ENCODE measurements at regions not wholly inside any gene's neighbourhood (a gene's known extent, or its start where the extent isn't known, plus 50 kb on each side); places are given as distances from the start of the nearest gene placed in this dataset.
"Not testable (repeated sequence)": the region's sequence is repeated elsewhere in the genome, so short reads cannot be mapped to it uniquely, and the experiment has no call there.

DNA sequence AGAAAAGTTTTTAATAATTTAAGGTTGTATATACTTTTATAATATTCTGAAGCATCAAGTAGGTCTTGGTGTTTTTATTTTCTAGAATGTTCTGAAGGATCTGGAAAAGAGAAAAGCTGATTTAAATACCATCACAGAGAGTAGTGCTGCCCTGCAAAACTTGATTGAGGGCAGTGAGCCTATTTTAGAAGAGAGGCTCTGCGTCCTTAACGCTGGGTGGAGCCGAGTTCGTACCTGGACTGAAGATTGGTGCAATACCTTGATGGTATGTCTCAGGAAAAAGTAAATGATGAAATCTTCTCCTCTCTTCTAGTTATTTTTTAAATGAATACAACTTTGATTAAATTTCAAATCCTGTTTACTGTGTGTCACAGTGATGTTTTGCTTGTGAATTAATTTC is 225.7 kb downstream of the UTRN start:
- no peaks in the 10 kb centered on the region for H3K9me3 ChIP-seq (ENCODE audit: insufficient read depth, low read length)
- no peak overlapping the region for H3K4me3 ChIP-seq (ENCODE audit: insufficient read length, low read depth)
- H3K4me1 ChIP-seq (ENCODE audit: insufficient read depth, insufficient read length): no peaks in the 10 kb centered on the region
- no peak overlapping the region for H3K9ac ChIP-seq (ENCODE audit: insufficient read length, low read depth)
- DNase-seq (ENCODE audit: low read depth, low spot score): no peak
- no peaks in the 10 kb centered on the region for H3K27me3 ChIP-seq (ENCODE audit: insufficient read depth, insufficient read length)
- TF ChIP-seq YY1 (IDR thresholded peaks at IDR 0.05; ENCODE audit: insufficient read depth, insufficient read length) (no peak), SUZ12 (IDR thresholded peaks at IDR 0.05; ENCODE audit: extremely low read depth, insufficient read depth, insufficient read length) (no peak), ZNF274 (IDR thresholded peaks at IDR 0.05; ENCODE audit: low read depth, low read length) (no peak)
- peaks cover 10% of the 10 kb centered on the region for H3K36me3 ChIP-seq (ENCODE audit: insufficient read depth, insufficient read length, low read length)

DNA sequence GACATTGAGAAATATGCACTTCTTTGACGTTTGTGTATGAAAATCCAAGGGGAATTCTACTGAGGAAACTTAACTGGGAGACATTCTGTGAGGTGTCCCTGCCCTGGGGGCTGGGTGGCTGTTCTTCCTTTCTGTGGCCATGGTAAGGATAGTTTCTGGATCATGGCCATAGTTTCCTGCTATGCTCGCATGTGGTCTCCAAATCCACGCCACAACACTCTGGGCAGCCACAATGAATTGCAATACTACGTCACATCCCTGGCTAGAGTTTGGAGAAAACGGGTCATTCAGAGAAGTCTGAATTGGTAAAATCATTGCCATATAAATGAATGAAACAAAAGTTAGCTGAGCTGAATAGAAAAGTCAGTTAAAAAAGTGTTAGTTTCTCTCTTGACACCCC is 230.6 kb downstream of the UTRN start:
- TF ChIP-seq SUZ12 (IDR thresholded peaks at IDR 0.05; ENCODE audit: extremely low read depth, insufficient read depth, insufficient read length) (no peak), ZNF274 (IDR thresholded peaks at IDR 0.05; ENCODE audit: low read depth, low read length) (no peak), YY1 (IDR thresholded peaks at IDR 0.05; ENCODE audit: insufficient read depth, insufficient read length) (no peak)
- H3K36me3 ChIP-seq (ENCODE audit: insufficient read depth, insufficient read length, low read length): peaks cover 16% of the 10 kb centered on the region
- DNase-seq (ENCODE audit: low read depth, low spot score): no peak
- H3K27me3 ChIP-seq (ENCODE audit: insufficient read depth, insufficient read length): no peaks in the 10 kb centered on the region
- H3K4me3 ChIP-seq (ENCODE audit: insufficient read length, low read depth): no peak overlapping the region
- H3K9ac ChIP-seq (ENCODE audit: insufficient read length, low read depth): no peak overlapping the region
- no peaks in the 10 kb centered on the region for H3K4me1 ChIP-seq (ENCODE audit: insufficient read depth, insufficient read length)
- H3K9me3 ChIP-seq (ENCODE audit: insufficient read depth, low read length): no peaks in the 10 kb centered on the region

DNA sequence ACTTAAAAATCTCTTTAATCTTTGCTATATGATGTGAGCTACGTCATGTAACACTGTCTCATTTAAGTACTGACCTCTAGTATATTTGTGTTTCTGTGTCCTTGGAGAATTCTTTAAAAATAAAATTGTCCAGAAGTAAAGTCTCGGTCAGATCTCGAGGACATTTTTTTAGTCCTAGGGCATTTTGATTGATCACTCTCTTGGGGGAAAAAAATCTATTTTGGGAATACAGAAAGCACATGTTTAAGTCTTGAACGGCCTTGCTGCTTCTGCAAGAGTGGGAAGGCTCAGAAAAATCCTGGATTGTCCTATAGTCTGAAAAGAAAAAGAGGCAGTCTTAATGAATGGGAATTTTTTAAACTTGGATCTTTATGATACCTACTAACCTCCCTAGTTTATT is 234.3 kb downstream of the UTRN start:
- TF ChIP-seq SUZ12 (IDR thresholded peaks at IDR 0.05; ENCODE audit: extremely low read depth, insufficient read depth, insufficient read length) (no peak), YY1 (IDR thresholded peaks at IDR 0.05; ENCODE audit: insufficient read depth, insufficient read length) (no peak), ZNF274 (IDR thresholded peaks at IDR 0.05; ENCODE audit: low read depth, low read length) (no peak)
- Histone ChIP-seq H3K27me3 (ENCODE audit: insufficient read depth, insufficient read length) (no peaks in the 10 kb centered on the region), H3K4me3 (ENCODE audit: insufficient read length, low read depth) (no peak overlapping the region), H3K4me1 (ENCODE audit: insufficient read depth, insufficient read length) (no peaks in the 10 kb centered on the region), H3K36me3 (ENCODE audit: insufficient read depth, insufficient read length, low read length) (peaks cover 19% of the 10 kb centered on the region), H3K9ac (ENCODE audit: insufficient read length, low read depth) (no peak overlapping the region), H3K9me3 (ENCODE audit: insufficient read depth, low read length) (no peaks in the 10 kb centered on the region)
- DNase-seq (ENCODE audit: low read depth, low spot score): no peak

DNA sequence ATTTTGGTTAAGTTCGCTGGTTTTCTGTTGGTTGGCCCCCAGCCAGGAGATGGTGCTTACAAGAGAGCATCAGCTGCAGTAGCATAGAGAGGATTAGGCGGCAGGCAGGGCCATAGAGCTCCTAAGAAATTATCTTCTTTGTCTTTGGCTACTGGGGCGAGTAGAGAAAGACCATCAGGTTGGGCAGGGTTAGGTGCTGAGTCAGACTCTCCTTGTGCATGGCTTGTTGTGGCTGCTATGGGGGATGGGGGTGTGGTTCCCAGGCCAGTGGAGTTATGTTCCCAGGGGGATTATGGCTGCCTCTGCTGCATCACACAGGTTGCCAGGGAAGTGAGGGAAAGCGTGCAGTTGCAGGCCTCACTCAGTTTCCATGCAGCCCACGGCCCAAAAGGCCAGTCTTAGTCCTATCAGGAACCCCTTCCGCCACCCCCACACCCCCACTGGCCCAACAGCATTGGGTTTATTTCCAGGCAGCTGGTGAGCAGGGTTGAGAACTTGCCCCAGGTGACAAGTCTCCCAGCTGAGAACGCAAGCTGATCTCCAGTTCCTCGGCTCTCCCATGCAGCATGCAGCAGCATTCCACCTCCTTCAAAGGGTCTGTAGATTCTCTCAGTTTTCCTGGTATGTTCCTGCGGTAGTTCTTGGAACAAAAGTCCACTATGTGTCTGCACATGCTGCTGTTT is 243.7 kb downstream of the UTRN start:
- no peak overlapping the region for H3K4me3 ChIP-seq (ENCODE audit: insufficient read length, low read depth)
- peak; percentile 75 for DNase-seq (ENCODE audit: low read depth, low spot score)
- peaks cover 17% of the 10 kb centered on the region for H3K36me3 ChIP-seq (ENCODE audit: insufficient read depth, insufficient read length, low read length)
- H3K4me1 ChIP-seq (ENCODE audit: insufficient read depth, insufficient read length): no peaks in the 10 kb centered on the region
- H3K27me3 ChIP-seq (ENCODE audit: insufficient read depth, insufficient read length): no peaks in the 10 kb centered on the region
- no peaks in the 10 kb centered on the region for H3K9me3 ChIP-seq (ENCODE audit: insufficient read depth, low read length)
- H3K9ac ChIP-seq (ENCODE audit: insufficient read length, low read depth): no peak overlapping the region
- TF ChIP-seq ZNF274 (IDR thresholded peaks at IDR 0.05; ENCODE audit: low read depth, low read length): no peak

DNA sequence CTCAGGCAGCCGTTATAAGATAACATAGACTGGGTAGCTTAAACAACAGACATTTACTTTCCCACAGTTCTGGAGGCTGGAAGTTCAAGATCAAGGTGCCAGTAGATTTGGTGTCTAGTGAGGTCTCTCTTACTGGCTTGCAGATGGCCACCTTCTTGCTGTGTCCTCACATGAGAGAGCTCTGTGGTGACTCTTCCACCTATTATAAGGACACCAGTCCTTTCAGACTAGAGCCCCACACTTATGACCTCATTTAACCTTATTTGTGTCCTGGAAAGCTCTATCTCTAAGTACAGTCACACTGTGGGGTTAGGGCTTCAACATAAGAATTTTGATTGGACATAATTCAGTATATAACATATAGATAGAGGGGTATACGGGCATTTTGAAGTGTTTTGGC is 245.0 kb downstream of the UTRN start:
- no peak for DNase-seq (ENCODE audit: low read depth, low spot score)
- no peak overlapping the region for H3K9ac ChIP-seq (ENCODE audit: insufficient read length, low read depth)
- no peaks in the 10 kb centered on the region for H3K9me3 ChIP-seq (ENCODE audit: insufficient read depth, low read length)
- no peaks in the 10 kb centered on the region for H3K4me1 ChIP-seq (ENCODE audit: insufficient read depth, insufficient read length)
- no peak for TF ChIP-seq ZNF274 (IDR thresholded peaks at IDR 0.05; ENCODE audit: low read depth, low read length)
- no peak for TF ChIP-seq SUZ12 (IDR thresholded peaks at IDR 0.05; ENCODE audit: extremely low read depth, insufficient read depth, insufficient read length)
- TF ChIP-seq YY1 (IDR thresholded peaks at IDR 0.05; ENCODE audit: insufficient read depth, insufficient read length): no peak
- H3K4me3 ChIP-seq (ENCODE audit: insufficient read length, low read depth): no peak overlapping the region
- H3K36me3 ChIP-seq (ENCODE audit: insufficient read depth, insufficient read length, low read length): peaks cover 15% of the 10 kb centered on the region
- H3K27me3 ChIP-seq (ENCODE audit: insufficient read depth, insufficient read length): no peaks in the 10 kb centered on the region

DNA sequence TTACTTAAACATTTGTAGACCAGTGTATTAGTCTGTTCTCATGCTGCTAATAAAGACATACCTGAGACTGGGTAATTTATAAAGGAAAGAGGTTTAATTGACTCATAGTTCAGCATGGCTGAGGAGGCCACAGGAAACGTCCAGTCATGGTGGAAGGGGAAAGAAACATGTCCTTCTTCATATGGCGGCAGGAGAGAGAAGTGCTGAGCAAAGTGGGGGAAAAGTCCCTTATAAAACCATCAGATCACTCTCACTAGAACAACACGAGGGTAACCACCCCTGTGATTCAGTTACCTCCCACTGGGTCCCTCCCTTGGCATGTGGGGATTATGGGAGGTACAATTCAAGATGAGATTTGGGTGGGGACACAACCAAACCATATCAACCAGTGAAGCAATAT is 247.1 kb downstream of the UTRN start:
- H3K9me3 ChIP-seq (ENCODE audit: insufficient read depth, low read length); H3K4me3 ChIP-seq (ENCODE audit: insufficient read length, low read depth); H3K9ac ChIP-seq (ENCODE audit: insufficient read length, low read depth); DNase-seq (ENCODE audit: low read depth, low spot score); H3K4me1 ChIP-seq (ENCODE audit: insufficient read depth, insufficient read length); H3K27me3 ChIP-seq (ENCODE audit: insufficient read depth, insufficient read length): not testable (repeated sequence)
- H3K36me3 ChIP-seq (ENCODE audit: insufficient read depth, insufficient read length, low read length): peaks cover 15% of the 10 kb centered on the region

DNA sequence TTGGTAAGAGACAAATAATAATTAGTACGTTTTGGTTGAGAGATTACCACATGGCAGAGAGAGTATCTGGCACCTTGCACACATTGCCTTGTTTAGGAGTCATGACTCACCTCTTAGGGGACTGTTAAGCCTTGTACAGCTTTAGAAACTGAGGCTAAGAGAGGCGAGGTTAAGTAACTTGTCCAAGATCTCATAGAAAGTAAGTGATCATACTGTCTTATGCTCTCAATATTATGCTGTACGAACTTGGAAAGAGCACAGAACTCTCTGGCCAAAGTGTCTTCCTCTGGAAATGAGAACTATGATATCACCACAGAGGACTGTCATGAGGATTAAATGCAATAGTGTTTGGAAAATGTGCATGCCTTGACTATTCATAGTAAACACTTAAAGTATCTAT is 249.0 kb downstream of the UTRN start:
- no peak overlapping the region for H3K4me3 ChIP-seq (ENCODE audit: insufficient read length, low read depth)
- DNase-seq (ENCODE audit: low read depth, low spot score): no peak
- H3K9ac ChIP-seq (ENCODE audit: insufficient read length, low read depth): no peak overlapping the region
- no peaks in the 10 kb centered on the region for H3K27me3 ChIP-seq (ENCODE audit: insufficient read depth, insufficient read length)
- peaks cover 13% of the 10 kb centered on the region for H3K36me3 ChIP-seq (ENCODE audit: insufficient read depth, insufficient read length, low read length)
- H3K9me3 ChIP-seq (ENCODE audit: insufficient read depth, low read length): no peaks in the 10 kb centered on the region
- no peak for TF ChIP-seq SUZ12 (IDR thresholded peaks at IDR 0.05; ENCODE audit: extremely low read depth, insufficient read depth, insufficient read length)
- no peak for TF ChIP-seq YY1 (IDR thresholded peaks at IDR 0.05; ENCODE audit: insufficient read depth, insufficient read length)
- no peak for TF ChIP-seq ZNF274 (IDR thresholded peaks at IDR 0.05; ENCODE audit: low read depth, low read length)
- H3K4me1 ChIP-seq (ENCODE audit: insufficient read depth, insufficient read length): no peaks in the 10 kb centered on the region

DNA sequence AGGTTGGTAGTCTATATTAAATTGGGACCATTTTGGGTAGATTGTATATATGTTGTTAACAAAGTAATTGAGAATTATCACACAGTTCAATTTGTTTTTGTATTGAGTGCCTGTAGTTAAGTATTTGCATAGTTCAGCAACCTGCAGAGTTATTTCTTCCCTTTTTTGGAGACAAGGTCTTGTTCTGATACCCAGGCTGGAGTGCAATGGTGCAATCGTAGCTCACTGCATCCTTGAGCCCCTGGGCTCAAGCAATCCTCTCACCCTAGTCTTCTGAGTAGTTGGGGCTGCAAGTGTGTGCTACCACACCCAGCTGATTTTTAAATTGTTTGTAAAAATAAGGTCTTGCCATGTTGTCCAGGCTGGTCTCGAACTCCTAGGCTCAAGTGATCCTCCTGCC is 250.5 kb downstream of the UTRN start:
- H3K9me3 ChIP-seq (ENCODE audit: insufficient read depth, low read length): no peaks in the 10 kb centered on the region
- H3K27me3 ChIP-seq (ENCODE audit: insufficient read depth, insufficient read length): no peaks in the 10 kb centered on the region
- H3K4me1 ChIP-seq (ENCODE audit: insufficient read depth, insufficient read length): no peaks in the 10 kb centered on the region
- no peak for TF ChIP-seq SUZ12 (IDR thresholded peaks at IDR 0.05; ENCODE audit: extremely low read depth, insufficient read depth, insufficient read length)
- no peak for TF ChIP-seq YY1 (IDR thresholded peaks at IDR 0.05; ENCODE audit: insufficient read depth, insufficient read length)
- TF ChIP-seq ZNF274 (IDR thresholded peaks at IDR 0.05; ENCODE audit: low read depth, low read length): no peak
- H3K4me3 ChIP-seq (ENCODE audit: insufficient read length, low read depth): no peak overlapping the region
- H3K36me3 ChIP-seq (ENCODE audit: insufficient read depth, insufficient read length, low read length): peaks cover 13% of the 10 kb centered on the region
- DNase-seq (ENCODE audit: low read depth, low spot score): no peak
- H3K9ac ChIP-seq (ENCODE audit: insufficient read length, low read depth): no peak overlapping the region

Data from NT2/D1 (cell line).